ENCODE measurements at regions not wholly inside any gene's neighbourhood (a gene's known extent, or its start where the extent isn't known, plus 50 kb on each side); places are given as distances from the start of the nearest gene placed in this dataset.

GRCh38 chr18:59777636-59778035, 80.4 kb upstream of the CCBE1 start:
- no peaks in the 10 kb centered on the region for H3K27me3 ChIP-seq (replicated peaks in 1 of 4; ENCODE audit: control extremely low read depth in 1 of 4, control insufficient read depth in 3 of 4, insufficient read depth in 4 of 4, low read length in 3 of 4)
- Mint-ChIP-seq H3K27ac (no peak overlapping the region), H3K9me3 (ENCODE audit: insufficient read depth) (no peaks in the 10 kb centered on the region), H3K4me3 (no peak overlapping the region), H3K27me3 (peaks cover 17% of the 10 kb centered on the region), H3K4me1 (no peaks in the 10 kb centered on the region)
- DNase-seq (no peak), ATAC-seq (ENCODE audit: low read depth) (no peak)
- no peaks in the 10 kb centered on the region for H3K4me1 ChIP-seq (ENCODE audit: control insufficient read depth in 2 of 2, insufficient read depth in 2 of 2, low read length in 2 of 2)
- WGBS (ENCODE audit: insufficient coverage), result no CpG with 5 or more reads among the region's 5 CpGs
- no peak overlapping the region for H2AFZ ChIP-seq (ENCODE audit: insufficient read depth, low read depth, low read length, poor library complexity, severe bottlenecking)
- TF ChIP-seq, protein P1, sequence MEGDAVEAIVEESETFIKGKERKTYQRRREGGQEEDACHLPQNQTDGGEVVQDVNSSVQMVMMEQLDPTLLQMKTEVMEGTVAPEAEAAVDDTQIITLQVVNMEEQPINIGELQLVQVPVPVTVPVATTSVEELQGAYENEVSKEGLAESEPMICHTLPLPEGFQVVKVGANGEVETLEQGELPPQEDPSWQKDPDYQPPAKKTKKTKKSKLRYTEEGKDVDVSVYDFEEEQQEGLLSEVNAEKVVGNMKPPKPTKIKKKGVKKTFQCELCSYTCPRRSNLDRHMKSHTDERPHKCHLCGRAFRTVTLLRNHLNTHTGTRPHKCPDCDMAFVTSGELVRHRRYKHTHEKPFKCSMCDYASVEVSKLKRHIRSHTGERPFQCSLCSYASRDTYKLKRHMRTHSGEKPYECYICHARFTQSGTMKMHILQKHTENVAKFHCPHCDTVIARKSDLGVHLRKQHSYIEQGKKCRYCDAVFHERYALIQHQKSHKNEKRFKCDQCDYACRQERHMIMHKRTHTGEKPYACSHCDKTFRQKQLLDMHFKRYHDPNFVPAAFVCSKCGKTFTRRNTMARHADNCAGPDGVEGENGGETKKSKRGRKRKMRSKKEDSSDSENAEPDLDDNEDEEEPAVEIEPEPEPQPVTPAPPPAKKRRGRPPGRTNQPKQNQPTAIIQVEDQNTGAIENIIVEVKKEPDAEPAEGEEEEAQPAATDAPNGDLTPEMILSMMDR (IDR thresholded peaks at IDR 0.05), result no peak
- no peak for TF ChIP-seq EZH2 (IDR thresholded peaks at IDR 0.05; ENCODE audit: borderline replicate concordance, insufficient read depth, low read depth, low read length, poor library complexity, severe bottlenecking)
- H3K4me2 ChIP-seq (replicated peaks; ENCODE audit: low read depth, low read length, poor library complexity, severe bottlenecking), result no peak overlapping the region
- H3K9me3 ChIP-seq (ENCODE audit: control extremely low read depth in 1 of 3, control insufficient read depth in 2 of 3, insufficient read depth in 1 of 3, low read length in 2 of 3), result no peaks in the 10 kb centered on the region
- H3K27ac ChIP-seq (ENCODE audit: low read length in 2 of 2), result no peak overlapping the region
- no peak overlapping the region for H3K9ac ChIP-seq (ENCODE audit: low read length)
- no peaks in the 10 kb centered on the region for H3K36me3 ChIP-seq (replicated peaks in 1 of 2; ENCODE audit: control extremely low read depth in 1 of 2, control insufficient read depth in 1 of 2, extremely low read depth in 1 of 2, insufficient read depth in 2 of 2, low read length in 1 of 2)
- ChIA-PET POLR2A (no interaction called here), CTCF (no interaction called here)
- no peaks in the 10 kb centered on the region for H3K79me2 ChIP-seq (ENCODE audit: control insufficient read depth, insufficient read depth, low read length)
- H4K20me1 ChIP-seq (ENCODE audit: control insufficient read depth, insufficient read depth, low read length, poor library complexity, severe bottlenecking), result no peaks in the 10 kb centered on the region
- no peak overlapping the region for H3K4me3 ChIP-seq (ENCODE audit: control extremely low read depth in 1 of 5, extremely low read depth in 1 of 5, insufficient read depth in 1 of 5, low read depth in 2 of 5, low read length in 4 of 5)
- intact Hi-C loops (cut with micrococcal nuclease), result no loop called here

GRCh38 chr18:59769129-59769865, 72.1 kb upstream of the CCBE1 start:
- H3K27me3 ChIP-seq (replicated peaks in 1 of 4; ENCODE audit: control extremely low read depth in 1 of 4, control insufficient read depth in 3 of 4, insufficient read depth in 4 of 4, low read length in 3 of 4), result peaks cover 0 to 8% (median 3%) of the 10 kb centered on the region in 4 experiments
- peaks cover 0 to 15% (median 0%) of the 10 kb centered on the region in 3 donors for H3K9me3 ChIP-seq (ENCODE audit: control extremely low read depth in 1 of 3, control insufficient read depth in 2 of 3, insufficient read depth in 1 of 3, low read length in 2 of 3)
- no peaks in the 10 kb centered on the region for H4K20me1 ChIP-seq (ENCODE audit: control insufficient read depth, insufficient read depth, low read length, poor library complexity, severe bottlenecking)
- Mint-ChIP-seq H3K27ac (no peak overlapping the region), H3K27me3 (peaks cover 42% of the 10 kb centered on the region), H3K4me1 (no peaks in the 10 kb centered on the region), H3K9me3 (ENCODE audit: insufficient read depth) (peaks cover 4% of the 10 kb centered on the region), H3K4me3 (no peak overlapping the region)
- no peak overlapping the region for H3K4me2 ChIP-seq (replicated peaks; ENCODE audit: low read depth, low read length, poor library complexity, severe bottlenecking)
- H3K9ac ChIP-seq (ENCODE audit: low read length), result no peak overlapping the region
- no peaks in the 10 kb centered on the region for H3K36me3 ChIP-seq (replicated peaks in 1 of 2; ENCODE audit: control extremely low read depth in 1 of 2, control insufficient read depth in 1 of 2, extremely low read depth in 1 of 2, insufficient read depth in 2 of 2, low read length in 1 of 2)
- TF ChIP-seq EZH2 (IDR thresholded peaks at IDR 0.05; ENCODE audit: borderline replicate concordance, insufficient read depth, low read depth, low read length, poor library complexity, severe bottlenecking), result no peak
- TF ChIP-seq, protein P1 (IDR thresholded peaks at IDR 0.05), result no peak
- no peaks in the 10 kb centered on the region for H3K4me1 ChIP-seq (ENCODE audit: control insufficient read depth in 2 of 2, insufficient read depth in 2 of 2, low read length in 2 of 2)
- H2AFZ ChIP-seq (ENCODE audit: insufficient read depth, low read depth, low read length, poor library complexity, severe bottlenecking), result no peak overlapping the region
- no peak for DNase-seq
- POLR2A ChIA-PET, result no interaction called here
- H3K79me2 ChIP-seq (ENCODE audit: control insufficient read depth, insufficient read depth, low read length), result no peaks in the 10 kb centered on the region
- 86% methylated on average over 2 of the region's 3 CpGs for WGBS (ENCODE audit: insufficient coverage)
- H3K4me3 ChIP-seq (ENCODE audit: control extremely low read depth in 1 of 5, extremely low read depth in 1 of 5, insufficient read depth in 1 of 5, low read depth in 2 of 5, low read length in 4 of 5), result no peak overlapping the region
- no peak overlapping the region for H3K27ac ChIP-seq (ENCODE audit: low read length in 2 of 2)
- intact Hi-C loops (cut with micrococcal nuclease), result no loop called here
- CTCF ChIA-PET, result no interaction called here
- ATAC-seq (ENCODE audit: low read depth), result no peak
